LoVo (cell line): ENCODE measurements at regions not wholly inside any gene's neighbourhood (a gene's known extent, or its start where the extent isn't known, plus 50 kb on each side); places are given as distances from the start of the nearest gene placed in this dataset.
"Not testable (repeated sequence)": the region's sequence is repeated elsewhere in the genome, so short reads cannot be mapped to it uniquely, and the experiment has no call there.

Source experiments
- DNase-seq: peaks from one replicate; pipeline ENCODE4 v3.0.0-alpha.2; 2016; ENCODE audit warnings: low spot score

DNA sequence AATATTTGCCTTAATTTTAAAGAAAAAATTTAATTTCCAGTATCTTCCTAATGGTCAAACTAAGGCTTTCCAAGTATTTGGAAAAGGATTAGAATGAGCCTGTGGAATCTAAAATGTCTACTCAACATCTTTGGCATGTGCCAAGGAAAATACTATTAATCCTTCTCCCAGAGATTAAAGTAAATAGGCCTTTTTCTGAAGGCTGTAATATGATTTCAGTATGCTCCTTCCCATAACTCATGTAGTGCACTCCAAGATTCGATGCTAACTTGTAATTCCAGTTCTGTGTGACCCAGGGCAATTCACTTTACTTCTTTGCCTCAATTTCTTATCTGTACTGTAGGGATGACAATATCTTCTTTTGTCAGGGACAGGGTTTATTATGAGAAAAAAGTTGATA lies 196.9 kb downstream of the ZIC5 start:
- no peak for DNase-seq

DNA sequence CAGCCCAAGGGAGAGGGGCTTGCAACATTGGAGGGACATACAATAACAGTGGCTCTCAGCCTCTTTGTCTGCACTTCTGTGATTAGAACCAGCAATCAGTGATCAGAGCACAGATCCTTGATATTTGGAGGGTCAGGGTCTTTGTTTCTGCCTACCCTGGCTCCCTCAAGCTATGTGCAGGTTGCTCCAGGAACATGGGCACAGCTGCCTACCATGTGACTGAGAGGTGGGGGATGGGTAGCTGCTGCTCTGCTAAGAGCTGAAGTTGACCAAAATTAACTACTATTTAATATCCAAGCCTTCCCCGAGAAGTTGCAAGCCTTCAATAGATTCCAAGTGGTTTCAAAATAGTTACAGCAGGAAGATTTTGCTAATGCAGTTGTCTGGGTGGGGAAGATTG lies 202.6 kb downstream of the ZIC5 start:
- no peak for DNase-seq

DNA sequence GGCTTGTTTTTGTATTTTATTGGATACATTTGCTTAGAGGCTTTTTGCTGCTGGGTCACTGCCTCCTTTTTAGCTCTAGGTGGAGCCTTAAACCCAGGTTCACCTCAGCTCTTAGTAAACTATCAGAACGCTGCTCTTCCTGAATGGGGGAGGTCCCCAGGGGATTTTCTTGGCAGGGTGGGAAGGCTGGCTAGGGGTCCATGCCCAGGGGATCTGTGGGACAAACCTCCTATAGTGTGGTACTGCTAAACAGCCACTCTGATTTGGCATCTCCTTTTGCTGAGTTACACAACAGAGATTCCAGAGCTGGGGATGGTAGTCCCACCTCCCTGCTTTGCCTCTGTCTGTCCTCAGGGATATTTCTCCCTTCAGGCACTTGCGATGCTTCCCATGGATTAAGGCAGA lies 204.9 kb downstream of the ZIC5 start:
- no peak for DNase-seq

- no peak for DNase-seq
Observed at GRCh38 chr13:99765869-99766268, 205.7 kb downstream of the ZIC5 start.

DNA sequence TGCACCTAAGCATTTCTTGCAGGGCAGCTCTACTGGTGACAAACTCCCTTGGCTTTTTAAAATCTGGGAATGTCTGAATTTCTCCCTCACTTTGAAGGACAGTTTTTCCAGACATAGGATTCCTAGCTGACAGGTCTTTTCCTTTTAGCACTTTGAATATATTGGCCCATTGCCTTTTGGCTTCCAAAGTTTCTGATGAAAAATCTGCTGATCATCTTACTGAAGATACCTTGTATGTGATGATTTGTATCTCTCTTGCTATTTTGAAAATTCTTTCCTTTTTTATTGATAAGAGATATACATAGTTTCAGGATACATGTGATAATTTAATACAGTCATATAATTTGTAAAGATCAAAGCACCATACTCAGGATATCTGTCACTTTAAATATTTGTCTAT lies 211.1 kb downstream of the ZIC5 start:
- DNase-seq = no peak

DNA sequence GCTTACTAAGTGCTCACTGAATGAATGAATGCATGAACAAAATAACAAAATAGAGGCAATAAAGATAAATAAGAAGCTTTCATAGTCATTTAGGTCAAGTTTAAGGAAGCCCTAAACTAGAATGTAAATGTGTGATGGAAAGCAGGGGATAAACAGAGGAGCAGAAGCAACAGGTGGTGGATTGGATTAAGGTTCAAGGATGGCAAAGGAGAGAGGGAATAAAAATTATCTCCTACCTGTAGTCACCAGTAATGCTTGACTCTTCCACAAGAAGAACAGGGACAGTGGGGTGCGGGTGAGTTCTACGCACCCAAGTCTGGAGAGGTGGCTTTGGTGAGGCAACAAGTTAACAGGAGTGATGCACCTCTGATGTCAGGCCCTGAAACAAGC lies 212.4 kb downstream of the ZIC5 start:
- no peak for DNase-seq

- DNase-seq = no peak
Observed at GRCh38 chr13:99758460-99759162, 213.0 kb downstream of the ZIC5 start.

GRCh38 chr13:99757756-99758459 lies 213.7 kb downstream of the ZIC5 start:
- DNase-seq = no peak

- DNase-seq = no peak
Observed at GRCh38 chr13:99756281-99756680, 215.3 kb downstream of the ZIC5 start.

DNA sequence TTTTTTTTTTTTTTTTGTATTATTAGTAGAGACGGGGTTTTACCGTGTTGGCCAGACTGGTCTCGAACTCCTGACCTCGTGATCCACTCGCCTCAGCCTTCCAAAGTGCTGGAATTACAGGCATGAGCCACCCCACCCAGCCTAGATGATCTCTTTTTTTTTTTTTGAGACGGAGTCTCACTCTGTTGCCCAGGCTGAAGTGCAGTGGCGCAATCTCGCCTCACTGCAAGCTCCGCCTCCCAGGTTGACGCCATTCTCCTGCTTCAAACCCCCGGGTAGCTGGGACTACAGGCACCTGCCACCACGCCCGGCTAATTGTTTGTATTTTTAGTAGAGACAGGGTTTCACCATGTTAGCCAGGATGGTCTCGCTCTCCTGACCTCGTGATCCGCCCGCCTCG lies 216.8 kb downstream of the ZIC5 start:
- not testable (repeated sequence) for DNase-seq

DNA sequence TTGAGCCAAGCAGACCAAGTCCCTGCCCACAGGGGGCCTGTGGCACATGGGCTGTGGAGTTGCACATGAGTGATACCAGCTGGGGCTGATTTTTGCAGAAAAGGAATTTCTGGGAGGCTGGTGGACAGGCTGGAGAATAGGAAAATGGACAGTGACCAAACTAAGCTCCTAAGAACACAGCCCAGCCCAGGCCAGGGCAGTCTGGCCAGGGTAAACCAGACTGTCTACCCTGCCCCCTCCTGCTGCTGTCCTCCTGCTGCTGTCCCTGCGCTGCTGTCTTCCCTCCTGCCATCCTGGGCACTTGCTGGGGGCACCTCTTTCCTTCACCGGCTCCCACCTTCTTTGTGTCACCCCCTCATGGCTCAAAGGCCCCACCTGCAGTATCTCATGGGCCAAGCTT lies 219.2 kb downstream of the ZIC5 start:
- DNase-seq = no peak

- DNase-seq = no peak
Observed at GRCh38 chr13:99751517-99752199, 219.9 kb downstream of the ZIC5 start.

DNA sequence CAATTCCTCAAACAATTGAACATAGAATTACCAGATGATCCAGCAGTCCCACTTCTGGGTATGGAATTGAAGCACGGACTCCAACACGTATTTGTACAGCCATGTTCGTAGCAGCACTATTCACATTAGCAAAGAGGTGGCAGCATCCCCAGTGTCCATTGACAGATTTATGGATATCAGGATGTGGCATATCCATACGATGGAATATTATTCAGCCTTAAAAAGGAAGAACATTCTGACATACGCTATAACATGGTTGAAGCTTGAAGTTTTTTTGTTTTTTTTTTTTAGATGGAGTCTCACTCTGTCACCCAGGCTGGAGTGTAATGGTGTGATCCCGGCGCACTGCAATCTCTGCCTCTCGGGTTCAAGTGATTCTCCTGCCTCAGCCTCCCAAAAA lies 220.6 kb downstream of the ZIC5 start:
- DNase-seq = no peak

DNA sequence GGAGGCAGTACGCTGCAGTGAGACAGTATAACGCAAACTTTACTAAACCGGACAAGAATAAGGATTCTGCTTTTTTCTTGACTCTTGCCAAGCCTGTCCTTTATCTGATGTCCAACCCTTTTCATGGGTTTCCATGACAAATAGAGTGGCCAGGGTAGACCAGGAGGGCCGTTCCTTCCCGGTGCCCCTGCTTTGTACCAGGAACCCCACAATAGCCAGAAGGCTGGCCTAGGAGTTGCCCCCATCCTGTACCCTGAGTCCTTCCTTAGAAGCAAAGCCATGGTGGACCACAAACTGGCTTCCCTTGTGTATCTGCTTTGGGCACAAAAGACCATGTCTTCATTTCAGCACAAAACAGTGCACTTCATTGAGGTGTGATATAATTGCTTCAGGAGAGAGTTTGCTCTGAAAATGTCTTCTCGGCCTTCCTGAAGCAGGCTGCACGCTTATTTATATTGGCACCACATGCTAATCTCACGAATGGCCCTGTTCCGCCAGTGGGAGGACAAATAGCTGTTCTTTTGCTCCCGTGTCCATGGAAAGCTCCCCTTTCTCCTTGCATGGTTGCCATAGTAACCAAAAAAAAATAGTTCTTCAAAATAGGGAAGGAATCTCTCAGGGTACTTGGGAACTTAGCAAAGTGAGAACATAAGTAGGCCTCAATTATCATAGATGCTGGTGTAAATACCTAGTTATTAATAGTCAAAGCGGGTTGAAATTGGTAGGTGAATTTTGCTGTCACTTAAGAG lies 222.1 kb downstream of the ZIC5 start:
- no peak for DNase-seq

GRCh38 chr13:99747403-99747710 lies 224.2 kb downstream of the ZIC5 start:
- no peak for DNase-seq

- DNase-seq = no peak
Observed at GRCh38 chr13:99746637-99747402, 224.7 kb downstream of the ZIC5 start.

GRCh38 chr13:99743094-99743493 lies 228.5 kb downstream of the ZIC5 start:
- no peak for DNase-seq

DNA sequence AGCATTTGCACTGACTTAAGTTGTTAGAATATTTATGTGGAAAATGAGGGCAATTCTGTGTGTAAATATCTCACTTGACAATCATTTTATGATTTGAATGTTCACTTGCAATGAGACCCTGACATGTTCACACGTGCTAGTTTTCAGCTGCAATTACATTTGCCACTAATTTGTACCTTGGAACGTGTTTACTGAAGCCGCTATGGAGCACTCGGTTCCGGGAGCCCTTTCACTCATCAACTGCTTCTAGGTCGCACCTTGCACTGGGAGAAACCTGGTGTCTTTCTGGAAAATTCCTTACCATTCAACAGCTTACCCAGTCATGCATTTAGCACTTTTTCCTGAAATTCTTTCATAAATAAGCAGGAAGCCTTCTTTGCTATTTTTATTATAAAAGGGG lies 229.6 kb downstream of the ZIC5 start:
- DNase-seq = no peak

GRCh38 chr13:99740251-99740979 lies 231.2 kb downstream of the ZIC5 start:
- DNase-seq = no peak

DNA sequence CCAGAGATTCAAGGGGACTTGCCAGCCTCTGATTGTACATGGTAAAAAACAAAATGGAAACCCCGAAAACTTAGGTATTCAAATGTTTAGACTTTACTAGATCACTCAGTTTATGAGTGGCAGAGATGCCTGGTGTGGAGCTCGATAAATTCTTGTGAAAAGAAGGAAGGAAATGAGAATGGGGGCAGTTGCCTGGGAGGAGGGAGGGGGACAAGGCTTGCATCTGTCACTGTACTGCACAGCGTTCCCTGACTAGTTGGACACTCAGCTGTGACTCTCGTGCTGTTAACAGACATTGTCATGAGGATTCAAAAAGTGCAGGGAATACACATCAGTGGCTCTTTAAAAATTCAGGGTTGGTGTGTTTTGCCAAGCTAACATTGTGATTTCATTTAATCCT lies 232.9 kb downstream of the ZIC5 start:
- no peak for DNase-seq

DNA sequence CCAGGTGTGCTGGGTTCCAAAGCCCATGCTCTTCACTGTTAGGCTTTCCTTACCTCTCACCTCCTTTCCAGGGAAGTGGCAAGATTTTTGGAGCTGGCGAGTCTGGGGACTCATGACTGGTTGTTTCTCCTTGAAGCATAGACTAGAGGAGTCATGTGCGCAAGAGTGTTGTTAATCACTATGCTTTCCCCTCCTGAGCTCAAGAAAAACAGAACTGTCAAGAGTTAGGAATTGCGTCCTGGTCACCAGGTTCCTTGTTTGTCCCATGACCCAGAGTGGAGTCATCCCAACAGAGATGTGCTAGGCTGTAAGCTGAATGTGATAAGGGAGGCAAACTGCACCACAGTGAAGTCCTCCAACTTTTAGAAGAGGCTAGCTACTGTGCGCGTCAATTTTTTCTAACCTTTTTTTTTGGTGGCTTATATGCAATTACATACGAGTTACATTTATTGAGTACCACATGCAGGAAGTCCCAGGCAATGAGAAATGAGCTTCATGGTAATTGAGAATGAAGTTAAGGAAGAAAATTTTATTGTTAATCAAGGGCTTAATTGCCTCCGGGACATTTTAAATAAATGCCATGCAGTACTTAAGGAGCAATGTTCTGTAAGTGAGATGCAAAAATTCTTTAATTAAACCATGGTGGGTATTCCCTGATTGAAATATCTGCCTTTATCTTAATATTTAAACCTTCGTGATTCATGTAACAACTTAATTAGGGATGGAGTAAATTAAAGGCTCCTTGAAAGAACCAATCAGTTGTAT lies 233.9 kb downstream of the ZIC5 start:
- DNase-seq = no peak
